ENCODE measurements at regions not wholly inside any gene's neighbourhood (a gene's known extent, or its start where the extent isn't known, plus 50 kb on each side); places are given as distances from the start of the nearest gene placed in this dataset.

DNA sequence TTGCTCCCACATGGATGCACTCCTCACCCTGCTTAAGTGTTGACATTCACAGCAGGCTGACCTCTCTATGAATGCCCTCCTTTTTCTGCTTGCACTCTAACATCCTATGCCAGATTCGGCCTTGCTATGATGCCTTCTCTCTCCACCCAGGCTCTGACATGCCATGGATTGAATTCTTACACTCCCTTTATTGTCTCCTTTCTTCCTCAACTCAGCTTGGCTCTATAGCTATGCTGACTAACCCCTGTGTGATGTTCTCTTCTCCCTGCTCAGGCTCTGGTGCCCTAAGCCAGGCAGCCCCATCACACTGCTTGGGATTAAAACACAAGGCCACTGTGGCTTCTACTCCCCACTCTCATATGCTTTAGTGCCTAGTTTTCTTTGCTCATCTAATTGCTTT lies 563.7 kb downstream of the NSUN3 start:
- TF ChIP-seq GATA2 (IDR thresholded peaks at IDR 0.05; ENCODE audit: low read depth, low read length), result no peak
- TF ChIP-seq GATA3 (IDR thresholded peaks at IDR 0.05; ENCODE audit: low read depth, low read length), result no peak

- no peak for TF ChIP-seq GATA2 (IDR thresholded peaks at IDR 0.05; ENCODE audit: low read depth, low read length)
- TF ChIP-seq GATA3 (IDR thresholded peaks at IDR 0.05; ENCODE audit: low read depth, low read length), result no peak
These were observed 564.8 kb downstream of the NSUN3 start for GRCh38 chr3:94627689-94628088.

- TF ChIP-seq GATA3 (IDR thresholded peaks at IDR 0.05; ENCODE audit: low read depth, low read length), result no peak
- no peak for TF ChIP-seq GATA2 (IDR thresholded peaks at IDR 0.05; ENCODE audit: low read depth, low read length)
These were observed 580.5 kb downstream of the NSUN3 start for GRCh38 chr3:94643400-94643799.

DNA sequence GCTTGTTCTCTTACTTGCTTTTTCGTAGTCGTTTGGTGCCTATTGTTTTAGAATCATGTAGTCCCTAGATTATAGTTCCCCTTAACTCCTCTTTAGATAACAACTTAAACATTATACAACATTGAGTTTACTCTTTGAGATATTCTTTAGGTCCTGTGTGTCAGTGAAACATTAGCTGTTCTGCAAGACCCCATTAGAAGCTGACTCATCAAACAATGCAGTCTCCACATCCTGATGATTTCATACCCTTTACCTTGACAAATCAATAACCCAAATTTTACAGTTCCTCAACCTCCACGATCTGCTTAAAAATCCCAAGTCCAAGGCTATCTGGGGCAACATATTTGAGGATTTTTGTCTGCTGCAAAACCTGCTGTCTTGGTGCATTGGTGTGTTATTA lies 582.9 kb downstream of the NSUN3 start:
- TF ChIP-seq GATA3 (IDR thresholded peaks at IDR 0.05; ENCODE audit: low read depth, low read length) (no peak), GATA2 (IDR thresholded peaks at IDR 0.05; ENCODE audit: low read depth, low read length) (no peak)

GRCh38 chr3:94647131-94647530 lies 584.3 kb downstream of the NSUN3 start:
- TF ChIP-seq GATA3 (IDR thresholded peaks at IDR 0.05; ENCODE audit: low read depth, low read length) (no peak), GATA2 (IDR thresholded peaks at IDR 0.05; ENCODE audit: low read depth, low read length) (no peak)

GRCh38 chr3:94654096-94654495 lies 591.2 kb downstream of the NSUN3 start:
- TF ChIP-seq GATA3 (IDR thresholded peaks at IDR 0.05; ENCODE audit: low read depth, low read length), result no peak
- no peak for TF ChIP-seq GATA2 (IDR thresholded peaks at IDR 0.05; ENCODE audit: low read depth, low read length)

DNA sequence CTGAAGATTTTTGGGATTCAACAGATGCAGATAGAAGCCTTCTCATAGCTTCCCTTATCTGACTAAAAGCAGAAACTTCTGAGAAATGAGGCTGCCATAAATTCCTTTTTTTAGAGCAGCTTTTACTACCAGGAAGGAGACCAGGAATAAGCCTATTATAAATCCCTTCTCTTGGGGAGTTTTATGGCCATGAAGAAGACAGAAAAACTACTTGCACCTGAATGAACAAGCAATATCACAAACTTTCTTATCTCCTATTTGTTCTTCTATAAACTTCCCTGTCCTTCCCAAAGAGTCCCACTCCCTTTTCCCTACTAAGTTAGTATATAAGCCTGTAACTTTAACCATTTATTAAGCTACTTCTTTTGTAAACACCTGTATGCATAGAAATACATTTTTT lies 603.1 kb downstream of the NSUN3 start:
- no peak for TF ChIP-seq GATA3 (IDR thresholded peaks at IDR 0.05; ENCODE audit: low read depth, low read length)
- TF ChIP-seq GATA2 (IDR thresholded peaks at IDR 0.05; ENCODE audit: low read depth, low read length), result no peak

DNA sequence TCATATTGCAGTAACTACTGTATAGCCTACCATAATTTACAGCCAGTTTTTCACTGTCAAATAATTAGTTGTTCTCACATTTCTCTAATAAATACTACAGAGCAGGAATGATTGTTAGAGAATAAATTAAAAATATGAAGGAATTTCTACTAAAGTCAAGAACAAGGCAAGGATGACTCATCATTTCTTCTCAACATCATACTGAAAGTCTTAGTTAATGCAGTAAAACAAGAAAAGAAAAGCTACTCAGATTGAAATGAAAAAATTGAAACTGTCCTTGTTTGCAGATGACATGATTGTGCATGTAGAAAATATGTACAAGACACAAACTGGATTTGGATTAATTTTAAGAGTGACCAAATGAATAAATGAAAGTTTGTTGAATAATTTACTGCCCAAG lies 608.2 kb downstream of the NSUN3 start:
- no peak for TF ChIP-seq GATA3 (IDR thresholded peaks at IDR 0.05; ENCODE audit: low read depth, low read length)
- TF ChIP-seq GATA2 (IDR thresholded peaks at IDR 0.05; ENCODE audit: low read depth, low read length), result no peak

- TF ChIP-seq GATA2 (IDR thresholded peaks at IDR 0.05; ENCODE audit: low read depth, low read length) (no peak), GATA3 (IDR thresholded peaks at IDR 0.05; ENCODE audit: low read depth, low read length) (no peak)
These were observed 611.0 kb downstream of the NSUN3 start for GRCh38 chr3:94673876-94674275.

DNA sequence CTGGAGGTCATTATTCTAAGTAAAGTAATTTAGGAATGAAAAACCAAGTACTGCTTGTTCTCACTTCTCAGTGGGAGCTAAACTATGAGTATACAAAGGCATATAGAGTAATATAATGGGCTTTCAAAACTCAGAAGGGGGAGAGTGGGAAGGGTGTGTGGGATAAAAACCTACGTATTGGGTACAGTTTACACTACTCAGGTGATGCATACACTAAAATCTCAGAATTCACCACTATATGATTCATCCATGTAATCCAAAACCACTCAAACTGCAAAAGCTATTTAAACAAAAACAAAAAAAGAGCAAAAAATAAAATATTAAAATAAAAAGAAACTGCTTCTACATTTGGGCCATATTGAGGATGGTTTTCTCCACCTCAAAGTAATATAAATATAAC lies 623.3 kb downstream of the NSUN3 start:
- TF ChIP-seq GATA3 (IDR thresholded peaks at IDR 0.05; ENCODE audit: low read depth, low read length) (no peak), GATA2 (IDR thresholded peaks at IDR 0.05; ENCODE audit: low read depth, low read length) (no peak)

DNA sequence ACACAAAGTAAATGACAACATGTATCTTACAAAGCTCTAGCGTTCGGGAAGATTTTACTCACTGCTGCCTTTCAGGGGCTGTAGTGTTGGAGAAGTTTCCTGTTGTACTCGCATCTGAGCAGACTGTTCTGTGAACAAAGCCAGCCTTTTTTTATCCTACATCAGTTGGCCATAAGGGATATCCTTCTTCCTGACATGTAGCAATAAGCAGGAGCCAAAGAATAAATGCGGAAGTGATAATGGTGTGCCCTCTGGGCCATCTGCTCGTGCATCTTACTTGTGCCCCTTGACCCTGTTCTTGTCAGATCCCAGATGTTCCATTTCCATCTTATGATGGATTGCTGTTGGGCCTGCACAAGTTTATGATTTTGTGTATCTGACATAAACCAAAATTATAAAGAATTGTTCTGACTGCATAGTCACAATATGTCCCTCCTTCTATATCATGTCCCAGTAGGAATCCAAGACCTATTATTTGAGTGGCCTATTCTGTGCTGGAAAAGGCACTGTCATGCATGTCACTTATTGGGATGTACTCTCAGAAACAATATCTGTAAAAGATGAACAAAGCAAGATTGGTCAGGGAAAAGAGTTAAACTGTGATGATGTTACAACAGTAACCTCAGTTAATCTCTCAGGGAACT lies 631.3 kb downstream of the NSUN3 start:
- peak; percentile 60 for TF ChIP-seq GATA2 (IDR thresholded peaks at IDR 0.05; ENCODE audit: low read depth, low read length)
- 0 out of 2 replicates have a peak, but pooled peaks have one; percentile 45 for TF ChIP-seq GATA3 (IDR thresholded peaks at IDR 0.05; ENCODE audit: low read depth, low read length)

- TF ChIP-seq GATA3 (IDR thresholded peaks at IDR 0.05; ENCODE audit: low read depth, low read length), result no peak
- TF ChIP-seq GATA2 (IDR thresholded peaks at IDR 0.05; ENCODE audit: low read depth, low read length), result no peak
These were observed 632.0 kb downstream of the NSUN3 start for GRCh38 chr3:94694894-94695293.

- TF ChIP-seq GATA2 (IDR thresholded peaks at IDR 0.05; ENCODE audit: low read depth, low read length) (no peak), GATA3 (IDR thresholded peaks at IDR 0.05; ENCODE audit: low read depth, low read length) (no peak)
These were observed 641.6 kb downstream of the NSUN3 start for GRCh38 chr3:94704467-94704866.

DNA sequence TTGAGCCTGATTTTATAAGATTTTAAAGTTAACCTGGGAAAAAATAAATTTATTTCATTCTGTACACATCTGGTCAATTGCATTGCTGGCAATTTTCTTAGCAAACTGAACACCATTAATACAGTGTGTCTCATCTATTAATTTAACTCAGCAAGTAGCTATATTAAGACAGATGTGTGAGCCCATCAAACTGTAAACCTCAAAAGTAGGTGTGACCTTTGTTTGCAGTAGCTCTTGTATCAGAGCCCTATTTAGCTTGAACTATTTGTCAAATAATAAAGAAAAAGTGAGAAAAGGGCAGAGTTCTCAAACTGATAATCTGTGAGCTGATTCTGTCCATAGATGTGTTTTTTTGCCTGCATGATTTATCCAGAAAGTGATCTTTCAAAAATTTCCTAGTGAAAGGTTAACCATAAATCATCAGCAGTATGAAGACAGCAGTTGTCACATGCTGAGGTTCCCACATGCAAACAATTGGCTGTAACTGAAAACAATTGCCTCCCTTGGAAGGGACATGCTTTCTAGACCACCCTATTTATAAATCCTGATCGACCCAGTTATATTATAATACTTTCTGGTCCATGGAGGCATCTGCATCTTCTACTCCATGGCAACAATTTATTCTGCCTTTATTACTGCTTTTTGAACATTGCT lies 646.5 kb downstream of the NSUN3 start:
- TF ChIP-seq GATA3 (IDR thresholded peaks at IDR 0.05; ENCODE audit: low read depth, low read length) (no peak), GATA2 (IDR thresholded peaks at IDR 0.05; ENCODE audit: low read depth, low read length) (no peak)

- no peak for TF ChIP-seq GATA3 (IDR thresholded peaks at IDR 0.05; ENCODE audit: low read depth, low read length)
- TF ChIP-seq GATA2 (IDR thresholded peaks at IDR 0.05; ENCODE audit: low read depth, low read length), result no peak
These were observed 651.3 kb downstream of the NSUN3 start for GRCh38 chr3:94714194-94714593.
